ENCODE measurements at regions not wholly inside any gene's neighbourhood (a gene's known extent, or its start where the extent isn't known, plus 50 kb on each side); places are given as distances from the start of the nearest gene placed in this dataset.

DNA sequence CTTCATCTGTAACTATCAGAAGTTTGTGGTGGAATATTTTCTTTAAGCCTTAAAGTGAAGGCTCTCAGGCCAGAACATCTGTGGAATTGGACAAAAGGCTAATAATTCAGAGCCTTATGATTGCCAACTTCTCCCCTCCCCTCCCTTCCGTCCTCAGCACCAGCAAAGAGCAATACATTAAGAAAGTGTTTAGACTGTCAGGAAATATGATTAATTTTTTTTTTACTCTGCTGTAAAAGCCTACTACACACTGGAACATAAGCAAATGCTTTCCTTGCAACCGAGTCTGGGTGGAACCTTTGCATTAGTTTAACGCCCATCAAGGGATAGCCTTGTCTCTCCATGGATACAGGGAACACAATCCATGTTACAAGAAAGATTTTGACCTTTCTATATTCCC, 110.3 kb upstream of the TARS1 start:
- intact Hi-C loops (cut with DNase I) = no loop called here
- WGBS, 3 donors = 22 to 33% (median 30%) methylated on average over 3 of the region's 3 CpGs
- TF ChIP-seq, protein P1, sequence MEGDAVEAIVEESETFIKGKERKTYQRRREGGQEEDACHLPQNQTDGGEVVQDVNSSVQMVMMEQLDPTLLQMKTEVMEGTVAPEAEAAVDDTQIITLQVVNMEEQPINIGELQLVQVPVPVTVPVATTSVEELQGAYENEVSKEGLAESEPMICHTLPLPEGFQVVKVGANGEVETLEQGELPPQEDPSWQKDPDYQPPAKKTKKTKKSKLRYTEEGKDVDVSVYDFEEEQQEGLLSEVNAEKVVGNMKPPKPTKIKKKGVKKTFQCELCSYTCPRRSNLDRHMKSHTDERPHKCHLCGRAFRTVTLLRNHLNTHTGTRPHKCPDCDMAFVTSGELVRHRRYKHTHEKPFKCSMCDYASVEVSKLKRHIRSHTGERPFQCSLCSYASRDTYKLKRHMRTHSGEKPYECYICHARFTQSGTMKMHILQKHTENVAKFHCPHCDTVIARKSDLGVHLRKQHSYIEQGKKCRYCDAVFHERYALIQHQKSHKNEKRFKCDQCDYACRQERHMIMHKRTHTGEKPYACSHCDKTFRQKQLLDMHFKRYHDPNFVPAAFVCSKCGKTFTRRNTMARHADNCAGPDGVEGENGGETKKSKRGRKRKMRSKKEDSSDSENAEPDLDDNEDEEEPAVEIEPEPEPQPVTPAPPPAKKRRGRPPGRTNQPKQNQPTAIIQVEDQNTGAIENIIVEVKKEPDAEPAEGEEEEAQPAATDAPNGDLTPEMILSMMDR (IDR thresholded peaks at IDR 0.05) = no peak
- H3K9me3 ChIP-seq = no peaks in the 10 kb centered on the region
- H3K4me1 ChIP-seq = no peaks in the 10 kb centered on the region
- no peak for DNase-seq
- no peak overlapping the region for H3K4me3 ChIP-seq
- no peaks in the 10 kb centered on the region for H3K27me3 ChIP-seq (ENCODE audit: insufficient read depth in 3 of 3, low read length in 2 of 3)
- H3K27ac ChIP-seq = no peak overlapping the region
- no peak for ATAC-seq
- no peaks in the 10 kb centered on the region for H3K36me3 ChIP-seq (ENCODE audit: insufficient read depth in 1 of 2, low read depth in 1 of 2)

DNA sequence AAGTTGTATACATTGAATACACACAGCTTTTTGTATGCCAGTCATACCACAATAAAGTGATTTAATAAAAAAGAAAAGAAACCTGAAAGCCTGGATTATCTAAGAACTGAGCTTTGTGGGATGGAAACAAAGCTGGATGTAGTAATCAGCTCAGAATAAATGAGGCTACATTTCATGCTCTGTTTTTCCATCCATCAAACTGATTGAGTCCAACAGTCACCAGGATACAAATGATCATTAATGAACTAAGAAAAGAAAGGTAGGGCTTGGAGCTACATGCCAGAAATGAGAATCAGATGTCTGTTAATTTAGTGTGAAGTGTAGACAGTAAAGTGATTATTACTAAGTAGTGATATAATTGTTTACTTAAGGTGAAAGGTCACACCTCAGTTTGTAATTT, 109.8 kb upstream of the TARS1 start:
- no peak for DNase-seq
- H3K4me3 ChIP-seq = no peak overlapping the region
- no peaks in the 10 kb centered on the region for H3K4me1 ChIP-seq
- H3K9me3 ChIP-seq = no peaks in the 10 kb centered on the region
- TF ChIP-seq, protein P1 (IDR thresholded peaks at IDR 0.05) = no peak
- no peak overlapping the region for H3K27ac ChIP-seq
- no peaks in the 10 kb centered on the region for H3K27me3 ChIP-seq (ENCODE audit: insufficient read depth in 3 of 3, low read length in 2 of 3)
- intact Hi-C loops (cut with DNase I) = no loop called here
- no peak for ATAC-seq
- no peaks in the 10 kb centered on the region for H3K36me3 ChIP-seq (ENCODE audit: insufficient read depth in 1 of 2, low read depth in 1 of 2)

DNA sequence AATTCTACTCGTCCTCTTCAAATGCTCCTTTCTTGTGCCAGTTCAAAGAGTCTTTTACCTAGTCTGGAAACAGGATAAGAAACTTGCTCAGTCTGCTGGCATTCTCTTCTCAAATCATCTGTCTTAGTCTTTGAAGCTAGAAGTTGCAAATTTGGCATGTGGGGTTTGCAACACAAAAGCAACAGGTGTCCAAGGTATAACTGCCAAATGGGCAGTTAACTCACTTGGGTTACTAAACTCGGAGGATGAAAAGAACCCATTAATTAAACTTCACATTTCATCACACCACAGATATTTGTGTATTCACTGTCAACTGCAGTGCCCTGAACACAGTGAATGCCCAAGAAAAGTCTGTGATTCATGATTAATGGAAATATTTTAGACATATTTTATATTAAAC, 108.0 kb upstream of the TARS1 start:
- WGBS, 3 donors = 27 to 51% (median 29%) methylated on average over 2 of the region's 2 CpGs
- no peaks in the 10 kb centered on the region for H3K36me3 ChIP-seq (ENCODE audit: insufficient read depth in 1 of 2, low read depth in 1 of 2)
- H3K4me1 ChIP-seq = no peaks in the 10 kb centered on the region
- intact Hi-C loops (cut with DNase I) = no loop called here
- TF ChIP-seq, protein P1 (IDR thresholded peaks at IDR 0.05) = no peak
- ATAC-seq (peak; percentile 57 to 77 (median 65)), DNase-seq (no peak)
- H3K27ac ChIP-seq = no peak overlapping the region
- H3K4me3 ChIP-seq = no peak overlapping the region
- no peaks in the 10 kb centered on the region for H3K27me3 ChIP-seq (ENCODE audit: insufficient read depth in 3 of 3, low read length in 2 of 3)
- no peaks in the 10 kb centered on the region for H3K9me3 ChIP-seq

DNA sequence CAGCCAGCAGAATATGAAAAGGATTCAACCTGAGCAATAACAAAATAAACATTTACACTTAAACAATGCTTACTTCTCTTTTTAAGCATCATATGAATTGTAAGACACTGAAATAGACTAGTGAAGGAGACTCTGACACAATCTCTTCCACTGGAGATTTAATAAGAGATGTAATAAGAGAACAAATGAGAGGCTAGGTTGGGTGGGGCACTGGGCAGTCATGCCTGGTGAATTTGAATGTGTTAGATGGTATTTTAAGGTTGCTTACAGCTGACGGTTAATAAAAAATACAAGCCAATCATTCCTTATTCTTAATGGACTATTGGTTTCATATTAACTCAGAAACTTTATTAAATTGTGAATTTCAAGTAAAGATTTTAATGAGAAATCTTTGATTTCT, 105.9 kb upstream of the TARS1 start:
- 56 to 74% (median 56%) methylated on average over 1 of the region's 1 CpG for whole genome bisulfite sequencing, 3 donors
- Histone ChIP-seq H3K27ac (no peak overlapping the region), H3K4me3 (no peak overlapping the region), H3K4me1 (no peaks in the 10 kb centered on the region), H3K27me3 (ENCODE audit: insufficient read depth in 3 of 3, low read length in 2 of 3) (no peaks in the 10 kb centered on the region), H3K36me3 (ENCODE audit: insufficient read depth in 1 of 2, low read depth in 1 of 2) (no peaks in the 10 kb centered on the region), H3K9me3 (no peaks in the 10 kb centered on the region)
- DNase-seq (no peak), ATAC-seq (peak in 3 of 4 donors; percentile 36 to 51 (median 48))
- intact Hi-C loops (cut with DNase I) = no loop called here
- TF ChIP-seq, protein P1 (IDR thresholded peaks at IDR 0.05) = no peak

DNA sequence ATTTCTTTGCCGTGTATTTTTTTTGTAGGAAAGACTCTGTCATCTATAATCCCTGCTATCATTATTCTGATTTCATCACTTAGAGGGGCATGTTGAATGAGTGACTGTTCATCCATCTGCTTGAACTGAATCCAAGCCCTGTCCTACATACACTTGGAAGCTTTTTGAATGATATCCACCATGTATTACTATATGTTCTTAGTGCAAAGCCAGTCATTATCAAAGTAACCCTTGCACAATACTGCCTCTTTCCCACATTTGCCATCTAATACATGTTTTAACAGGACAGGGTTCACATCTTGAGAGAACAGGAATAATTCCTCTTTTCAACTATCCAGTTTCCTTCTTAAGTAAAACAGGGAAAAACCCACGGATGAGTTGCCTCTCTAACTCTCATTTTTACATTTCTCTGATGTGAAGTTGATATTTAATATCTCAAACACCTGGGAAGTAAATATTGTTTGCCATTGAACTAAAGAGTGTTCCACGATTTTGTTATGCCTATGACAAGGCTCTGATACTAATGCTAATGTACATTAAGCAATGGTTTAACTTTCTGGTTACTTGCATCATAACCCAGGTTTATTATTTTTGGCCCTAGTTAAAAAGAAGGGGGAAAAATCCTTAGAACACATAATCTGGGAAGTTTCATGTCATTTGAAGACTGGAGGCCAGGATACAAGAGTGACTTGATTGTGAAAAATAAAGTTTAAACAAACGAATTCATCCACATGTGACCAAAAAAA, 103.7 kb upstream of the TARS1 start:
- 50 to 55% (median 51%) methylated on average over 4 of the region's 4 CpGs for WGBS, 3 donors
- Histone ChIP-seq H3K4me3 (no peak overlapping the region), H3K27me3 (ENCODE audit: insufficient read depth in 3 of 3, low read length in 2 of 3) (no peaks in the 10 kb centered on the region), H3K4me1 (no peaks in the 10 kb centered on the region), H3K27ac (no peak overlapping the region), H3K36me3 (ENCODE audit: insufficient read depth in 1 of 2, low read depth in 1 of 2) (no peaks in the 10 kb centered on the region), H3K9me3 (no peaks in the 10 kb centered on the region)
- TF ChIP-seq, protein P1 (IDR thresholded peaks at IDR 0.05) = no peak
- DNase-seq (no peak), ATAC-seq (no peak)
- intact Hi-C loops (cut with DNase I) = no loop called here
